ENCODE measurements at regions not wholly inside any gene's neighbourhood (a gene's known extent, or its start where the extent isn't known, plus 50 kb on each side); places are given as distances from the start of the nearest gene placed in this dataset.
"Not testable (repeated sequence)": the region's sequence is repeated elsewhere in the genome, so short reads cannot be mapped to it uniquely, and the experiment has no call there.

- DNase-seq (ENCODE audit: low spot score); H3K4me1 Mint-ChIP-seq (ENCODE audit: low read depth); H3K9me3 Mint-ChIP-seq; H3K27ac Mint-ChIP-seq; H3K27me3 Mint-ChIP-seq (ENCODE audit: low read depth); H3K36me3 Mint-ChIP-seq (ENCODE audit: low read depth); H3K4me3 Mint-ChIP-seq: not testable (repeated sequence)
Observed at GRCh38 chr7:94194426-94194825, 190.3 kb upstream of the BET1 start.

- H3K27me3 Mint-ChIP-seq (ENCODE audit: low read depth) = no peaks in the 10 kb centered on the region
- no peaks in the 10 kb centered on the region for H3K36me3 Mint-ChIP-seq (ENCODE audit: low read depth)
- no peak for DNase-seq (ENCODE audit: low spot score)
- no peak overlapping the region for H3K4me3 Mint-ChIP-seq
- H3K27ac Mint-ChIP-seq = no peak overlapping the region
- H3K4me1 Mint-ChIP-seq (ENCODE audit: low read depth) = no peaks in the 10 kb centered on the region
- no peaks in the 10 kb centered on the region for H3K9me3 Mint-ChIP-seq
Observed at GRCh38 chr7:94195201-94195600, 191.0 kb upstream of the BET1 start.

DNA sequence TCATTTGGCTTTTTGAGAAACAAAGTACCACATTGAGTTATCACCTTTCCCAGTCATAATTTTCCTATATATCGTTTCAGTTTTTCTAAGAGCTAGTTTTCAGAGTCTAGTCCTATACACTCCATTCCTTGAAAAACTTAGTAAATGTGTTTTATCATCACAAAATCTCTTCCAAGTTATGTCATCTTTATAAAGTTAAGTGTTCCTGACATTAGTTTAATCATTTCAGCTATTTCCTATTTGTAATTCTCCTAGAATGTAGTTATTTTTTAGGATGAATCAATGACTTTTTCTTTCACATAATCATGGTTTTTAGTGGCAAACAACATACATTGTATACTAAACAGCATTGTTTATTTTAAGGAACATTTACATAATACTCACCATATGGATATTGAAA lies 191.7 kb upstream of the BET1 start:
- Mint-ChIP-seq H3K36me3 (ENCODE audit: low read depth) (no peaks in the 10 kb centered on the region), H3K27me3 (ENCODE audit: low read depth) (no peaks in the 10 kb centered on the region), H3K4me3 (no peak overlapping the region), H3K9me3 (no peaks in the 10 kb centered on the region), H3K27ac (no peak overlapping the region), H3K4me1 (ENCODE audit: low read depth) (no peaks in the 10 kb centered on the region)
- no peak for DNase-seq (ENCODE audit: low spot score)

GRCh38 chr7:94205529-94205928 lies 189.2 kb upstream of the COL1A2 start:
- no peak for DNase-seq (ENCODE audit: low spot score)
- H3K27me3 Mint-ChIP-seq (ENCODE audit: low read depth) = no peaks in the 10 kb centered on the region
- no peak overlapping the region for H3K27ac Mint-ChIP-seq
- H3K36me3 Mint-ChIP-seq (ENCODE audit: low read depth) = no peaks in the 10 kb centered on the region
- no peaks in the 10 kb centered on the region for H3K4me1 Mint-ChIP-seq (ENCODE audit: low read depth)
- H3K9me3 Mint-ChIP-seq = no peaks in the 10 kb centered on the region
- no peak overlapping the region for H3K4me3 Mint-ChIP-seq

DNA sequence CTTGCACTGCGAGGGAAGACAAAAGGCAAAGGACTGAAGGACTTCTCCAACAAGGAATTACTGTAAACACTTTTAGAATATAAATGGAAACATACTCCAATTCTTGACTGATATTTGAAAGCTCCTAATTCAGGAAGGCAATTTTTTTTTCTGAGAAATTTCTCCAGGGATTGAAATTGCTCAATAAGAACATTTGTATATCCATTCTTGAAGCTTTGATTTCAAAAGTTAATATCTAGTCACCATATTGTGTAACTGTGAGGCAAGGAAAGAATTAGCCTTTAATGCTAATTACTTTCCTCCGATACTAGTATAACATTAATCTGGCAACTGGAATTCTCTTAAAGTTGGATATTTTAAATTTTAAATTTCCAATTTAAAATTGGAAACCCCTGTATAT lies 188.4 kb upstream of the COL1A2 start:
- no peaks in the 10 kb centered on the region for H3K9me3 Mint-ChIP-seq
- H3K27ac Mint-ChIP-seq = no peak overlapping the region
- H3K4me3 Mint-ChIP-seq = no peak overlapping the region
- no peaks in the 10 kb centered on the region for H3K36me3 Mint-ChIP-seq (ENCODE audit: low read depth)
- no peaks in the 10 kb centered on the region for H3K27me3 Mint-ChIP-seq (ENCODE audit: low read depth)
- H3K4me1 Mint-ChIP-seq (ENCODE audit: low read depth) = no peaks in the 10 kb centered on the region
- DNase-seq (ENCODE audit: low spot score) = no peak

DNA sequence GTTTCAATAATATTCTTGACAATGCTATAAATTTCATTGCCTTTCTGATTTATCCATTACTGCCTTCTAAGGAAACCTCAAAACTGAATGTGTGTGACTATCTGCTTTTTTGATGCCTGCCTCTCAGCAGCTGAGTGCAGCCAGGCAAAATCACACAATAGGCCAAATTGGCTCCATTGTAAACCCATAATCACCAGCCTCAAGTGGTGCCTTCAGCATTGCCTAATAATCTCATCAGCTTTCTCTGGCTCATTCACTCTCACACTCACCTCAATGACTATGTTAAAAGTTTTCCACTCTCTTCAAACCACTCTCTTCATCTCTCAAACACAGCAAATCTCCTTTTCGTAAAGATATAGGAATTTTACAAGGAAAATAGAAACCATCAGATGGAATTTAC lies 182.5 kb upstream of the COL1A2 start:
- Mint-ChIP-seq H3K36me3 (ENCODE audit: low read depth) (no peaks in the 10 kb centered on the region), H3K4me1 (ENCODE audit: low read depth) (no peaks in the 10 kb centered on the region), H3K9me3 (no peaks in the 10 kb centered on the region), H3K27ac (no peak overlapping the region), H3K4me3 (no peak overlapping the region), H3K27me3 (ENCODE audit: low read depth) (no peaks in the 10 kb centered on the region)
- DNase-seq (ENCODE audit: low spot score) = no peak

- H3K27me3 Mint-ChIP-seq (ENCODE audit: low read depth) = no peaks in the 10 kb centered on the region
- no peak for DNase-seq (ENCODE audit: low spot score)
- H3K4me3 Mint-ChIP-seq = no peak overlapping the region
- peaks cover 4% of the 10 kb centered on the region for H3K9me3 Mint-ChIP-seq
- H3K27ac Mint-ChIP-seq = no peak overlapping the region
- no peaks in the 10 kb centered on the region for H3K4me1 Mint-ChIP-seq (ENCODE audit: low read depth)
- H3K36me3 Mint-ChIP-seq (ENCODE audit: low read depth) = no peaks in the 10 kb centered on the region
Observed at GRCh38 chr7:94216944-94217461, 177.7 kb upstream of the COL1A2 start.

- Mint-ChIP-seq H3K4me3 (no peak overlapping the region), H3K9me3 (peaks cover 4% of the 10 kb centered on the region), H3K4me1 (ENCODE audit: low read depth) (no peaks in the 10 kb centered on the region), H3K36me3 (ENCODE audit: low read depth) (no peaks in the 10 kb centered on the region), H3K27me3 (ENCODE audit: low read depth) (no peaks in the 10 kb centered on the region), H3K27ac (no peak overlapping the region)
- no peak for DNase-seq (ENCODE audit: low spot score)
Observed at GRCh38 chr7:94217766-94218165, 176.9 kb upstream of the COL1A2 start.

GRCh38 chr7:94222516-94222915 lies 172.2 kb upstream of the COL1A2 start:
- H3K27ac Mint-ChIP-seq = no peak overlapping the region
- no peak overlapping the region for H3K4me3 Mint-ChIP-seq
- DNase-seq (ENCODE audit: low spot score) = no peak
- H3K27me3 Mint-ChIP-seq (ENCODE audit: low read depth) = no peaks in the 10 kb centered on the region
- no peaks in the 10 kb centered on the region for H3K4me1 Mint-ChIP-seq (ENCODE audit: low read depth)
- H3K9me3 Mint-ChIP-seq = peaks cover 4% of the 10 kb centered on the region
- no peaks in the 10 kb centered on the region for H3K36me3 Mint-ChIP-seq (ENCODE audit: low read depth)

- Mint-ChIP-seq H3K36me3 (ENCODE audit: low read depth) (no peaks in the 10 kb centered on the region), H3K9me3 (peaks cover 4% of the 10 kb centered on the region), H3K4me1 (ENCODE audit: low read depth) (no peaks in the 10 kb centered on the region), H3K4me3 (no peak overlapping the region), H3K27me3 (ENCODE audit: low read depth) (no peaks in the 10 kb centered on the region), H3K27ac (no peak overlapping the region)
- no peak for DNase-seq (ENCODE audit: low spot score)
Observed at GRCh38 chr7:94223375-94224084, 171.2 kb upstream of the COL1A2 start.

- Mint-ChIP-seq H3K27me3 (ENCODE audit: low read depth) (peaks cover 2% of the 10 kb centered on the region), H3K4me1 (ENCODE audit: low read depth) (no peaks in the 10 kb centered on the region), H3K9me3 (no peaks in the 10 kb centered on the region), H3K27ac (no peak overlapping the region), H3K36me3 (ENCODE audit: low read depth) (no peaks in the 10 kb centered on the region), H3K4me3 (no peak overlapping the region)
- no peak for DNase-seq (ENCODE audit: low spot score)
Observed at GRCh38 chr7:94228223-94228622, 166.5 kb upstream of the COL1A2 start.

DNA sequence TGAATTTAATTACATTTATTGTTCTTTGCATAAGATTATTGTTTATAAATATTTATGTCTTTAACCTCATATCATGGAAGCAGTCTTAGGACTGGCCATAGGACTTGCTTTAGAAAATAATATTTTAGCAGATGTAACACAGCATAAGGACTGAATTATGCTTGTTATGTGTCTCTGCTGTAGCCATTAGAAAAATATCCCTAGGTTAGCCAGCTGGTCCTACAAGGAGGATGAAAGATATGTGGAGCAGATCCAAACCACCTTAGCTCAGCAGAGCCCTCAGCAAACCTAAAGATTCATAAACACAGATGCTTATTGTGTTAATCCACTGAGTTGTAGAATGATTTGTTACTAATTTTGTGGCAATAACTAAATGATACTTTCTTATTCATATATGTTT lies 166.0 kb upstream of the COL1A2 start:
- no peaks in the 10 kb centered on the region for H3K36me3 Mint-ChIP-seq (ENCODE audit: low read depth)
- no peak for DNase-seq (ENCODE audit: low spot score)
- H3K4me1 Mint-ChIP-seq (ENCODE audit: low read depth) = no peaks in the 10 kb centered on the region
- H3K4me3 Mint-ChIP-seq = no peak overlapping the region
- no peaks in the 10 kb centered on the region for H3K9me3 Mint-ChIP-seq
- peaks cover 2% of the 10 kb centered on the region for H3K27me3 Mint-ChIP-seq (ENCODE audit: low read depth)
- no peak overlapping the region for H3K27ac Mint-ChIP-seq

DNA sequence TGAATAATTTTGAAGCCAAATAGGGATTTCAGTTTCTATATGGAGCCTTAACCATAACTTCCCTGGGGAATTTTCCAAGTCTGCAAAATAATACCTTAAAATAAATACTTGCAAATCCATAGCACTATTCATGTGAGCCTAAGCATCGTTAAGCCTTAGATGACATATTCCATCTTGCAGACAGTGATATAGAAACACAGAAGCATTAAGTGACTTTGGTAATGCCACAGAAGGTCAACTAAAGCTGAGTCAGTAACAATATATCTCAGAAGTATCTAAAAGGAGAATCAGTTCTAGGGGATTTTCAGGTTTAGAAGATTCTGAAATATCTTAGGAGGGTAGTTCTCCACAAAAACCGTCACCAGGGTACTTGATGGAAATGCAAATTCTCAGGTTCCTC lies 163.4 kb upstream of the COL1A2 start:
- Mint-ChIP-seq H3K4me3 (no peak overlapping the region), H3K27me3 (ENCODE audit: low read depth) (peaks cover 2% of the 10 kb centered on the region), H3K4me1 (ENCODE audit: low read depth) (no peaks in the 10 kb centered on the region), H3K27ac (no peak overlapping the region), H3K9me3 (no peaks in the 10 kb centered on the region), H3K36me3 (ENCODE audit: low read depth) (no peaks in the 10 kb centered on the region)
- DNase-seq (ENCODE audit: low spot score) = no peak

DNA sequence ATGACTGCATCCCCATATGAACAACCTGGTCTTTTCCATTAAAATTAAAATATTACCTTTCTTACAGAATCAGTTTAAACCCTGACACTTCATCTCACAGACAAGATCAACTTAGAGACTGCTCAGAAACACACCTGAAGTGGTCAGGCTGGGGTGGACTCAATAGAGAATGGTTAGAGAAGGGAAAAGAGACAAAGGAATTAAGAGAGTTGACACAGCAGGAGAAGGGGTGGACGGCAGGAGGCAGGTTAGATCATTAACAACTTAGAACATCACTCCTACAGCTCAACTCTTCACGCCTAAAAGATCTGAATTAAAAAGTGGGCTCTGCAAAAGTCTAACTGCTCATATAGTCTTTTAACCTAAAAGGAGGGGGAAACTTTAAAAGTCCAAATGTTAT lies 157.7 kb upstream of the COL1A2 start:
- no peak overlapping the region for H3K27ac Mint-ChIP-seq
- H3K36me3 Mint-ChIP-seq (ENCODE audit: low read depth) = no peaks in the 10 kb centered on the region
- H3K9me3 Mint-ChIP-seq = no peaks in the 10 kb centered on the region
- peaks cover 6% of the 10 kb centered on the region for H3K27me3 Mint-ChIP-seq (ENCODE audit: low read depth)
- DNase-seq (ENCODE audit: low spot score) = no peak
- no peaks in the 10 kb centered on the region for H3K4me1 Mint-ChIP-seq (ENCODE audit: low read depth)
- H3K4me3 Mint-ChIP-seq = no peak overlapping the region

DNA sequence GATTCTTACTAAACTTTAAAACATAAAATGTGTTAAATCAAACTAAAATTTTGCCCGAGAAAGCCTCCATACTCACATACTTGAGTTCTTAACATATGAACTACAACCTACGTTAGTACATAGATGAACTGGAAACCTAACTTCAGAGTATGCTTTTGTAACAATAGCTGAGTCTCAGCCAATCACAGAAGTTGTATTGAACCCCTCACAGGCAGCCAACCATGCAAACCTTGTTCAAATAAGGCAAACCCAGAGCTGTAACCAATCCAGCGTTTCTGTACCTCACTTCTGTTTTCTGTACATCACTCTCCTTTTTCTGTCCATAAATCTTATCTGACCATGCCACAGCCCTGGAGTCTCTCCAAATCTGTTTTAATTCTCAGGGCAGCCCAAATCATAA lies 157.3 kb upstream of the COL1A2 start:
- Mint-ChIP-seq H3K4me3 (no peak overlapping the region), H3K36me3 (ENCODE audit: low read depth) (no peaks in the 10 kb centered on the region), H3K9me3 (no peaks in the 10 kb centered on the region), H3K27me3 (ENCODE audit: low read depth) (peaks cover 5% of the 10 kb centered on the region), H3K4me1 (ENCODE audit: low read depth) (no peaks in the 10 kb centered on the region), H3K27ac (no peak overlapping the region)
- DNase-seq (ENCODE audit: low spot score) = no peak

All from T-helper 2 cell treated with Interferon-gamma antibody and Interleukin-4, amounts not matched to agents 5 μg/mL and 100 μg/mL, for 36 hours (primary cell).